Activated CD4-positive, alpha-beta T cell treated with anti-CD3 and anti-CD28 coated beads, Interleukin-2, Interleukin-6, amounts not matched to agents 100 ng/mL and 50 ng/mL, durations not matched to agents 16 hours and 8 hours (primary cell): ENCODE measurements at regions not wholly inside any gene's neighbourhood (a gene's known extent, or its start where the extent isn't known, plus 50 kb on each side); places are given as distances from the start of the nearest gene placed in this dataset.
"Not testable (repeated sequence)": the region's sequence is repeated elsewhere in the genome, so short reads cannot be mapped to it uniquely, and the experiment has no call there.

Source experiments
- DNase-seq: peaks from one replicate; pipeline ENCODE4 v3.0.0-alpha.2; 2020

DNA sequence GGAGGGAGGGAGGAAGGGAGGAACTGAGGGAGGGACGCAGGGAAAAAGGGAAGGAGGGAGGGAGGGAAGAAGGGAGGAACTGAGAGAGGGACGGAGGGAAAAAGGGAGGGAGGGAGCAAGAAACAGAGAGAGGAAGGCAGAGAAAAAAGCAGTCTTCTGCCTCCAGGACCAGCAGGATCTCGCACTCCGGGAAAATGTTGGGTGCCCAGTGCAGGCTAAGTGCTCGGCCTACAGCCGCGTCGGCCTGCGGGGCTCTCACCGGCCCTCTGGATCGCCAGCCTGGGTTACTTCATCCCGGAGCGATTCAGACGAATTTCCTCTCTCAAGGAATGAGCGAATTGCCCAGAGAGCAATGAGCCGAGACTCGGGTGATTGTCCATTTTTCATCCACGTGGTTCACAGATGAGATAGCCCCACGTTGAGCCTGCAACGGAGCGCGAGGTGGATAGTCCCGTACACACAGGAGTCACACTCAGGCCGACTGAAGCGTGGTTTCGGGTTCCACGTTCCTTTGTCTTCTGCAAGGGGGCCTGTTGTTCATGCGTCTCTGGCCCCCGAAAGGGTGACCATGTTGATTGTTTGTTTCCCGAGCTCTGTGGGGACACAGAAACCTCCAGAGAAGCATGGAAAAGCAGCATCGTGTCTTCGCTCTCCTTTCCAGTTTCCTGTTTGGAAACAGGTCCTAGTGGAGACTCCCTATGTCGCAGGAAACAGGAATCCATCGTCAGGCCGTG is 1937.1 kb upstream of the DEFB115 start:
- DNase-seq = not testable (repeated sequence)

DNA sequence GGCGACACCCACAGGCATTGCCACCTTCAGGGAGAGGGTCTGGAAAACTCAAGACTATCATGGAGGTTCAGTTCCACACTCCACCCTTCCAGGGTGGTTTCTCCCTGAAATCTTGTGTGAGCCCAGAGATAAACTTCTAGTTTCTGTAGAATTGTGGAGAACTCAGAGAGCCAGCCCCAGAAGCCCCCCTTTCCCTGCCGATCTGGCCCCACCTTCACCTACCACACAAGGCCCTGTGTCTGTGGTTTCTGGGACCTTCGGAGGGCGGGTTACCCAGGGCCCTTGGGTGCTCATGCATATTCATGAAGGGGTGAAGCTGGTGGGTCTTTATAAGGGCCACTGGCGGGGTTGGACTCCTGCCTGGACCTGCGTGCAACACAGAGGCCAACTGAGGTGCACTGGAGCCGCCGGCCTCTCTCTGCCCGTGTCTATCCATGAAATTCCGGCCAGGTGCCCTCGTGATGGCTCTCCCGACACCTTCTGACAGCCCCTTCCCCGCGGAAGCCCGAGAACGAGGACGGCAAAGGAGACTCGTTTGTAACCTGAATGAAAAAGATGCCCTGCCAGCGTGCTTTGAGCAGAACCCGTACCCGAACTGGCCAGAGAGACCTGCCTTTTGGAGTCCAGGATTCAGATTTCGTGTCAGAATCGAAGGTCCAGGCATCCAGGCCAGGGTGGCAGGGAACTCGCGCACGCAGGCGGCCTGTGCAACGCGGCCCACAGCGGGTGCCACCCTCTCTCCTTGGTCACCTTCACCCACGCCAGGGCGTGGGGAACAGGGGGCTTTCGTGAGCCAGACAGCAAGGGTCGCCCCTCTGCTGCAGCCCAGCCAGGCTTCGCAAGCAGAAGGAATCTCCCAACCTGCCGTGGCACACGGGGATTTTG is 1933.6 kb upstream of the DEFB115 start:
- DNase-seq = not testable (repeated sequence)

DNA sequence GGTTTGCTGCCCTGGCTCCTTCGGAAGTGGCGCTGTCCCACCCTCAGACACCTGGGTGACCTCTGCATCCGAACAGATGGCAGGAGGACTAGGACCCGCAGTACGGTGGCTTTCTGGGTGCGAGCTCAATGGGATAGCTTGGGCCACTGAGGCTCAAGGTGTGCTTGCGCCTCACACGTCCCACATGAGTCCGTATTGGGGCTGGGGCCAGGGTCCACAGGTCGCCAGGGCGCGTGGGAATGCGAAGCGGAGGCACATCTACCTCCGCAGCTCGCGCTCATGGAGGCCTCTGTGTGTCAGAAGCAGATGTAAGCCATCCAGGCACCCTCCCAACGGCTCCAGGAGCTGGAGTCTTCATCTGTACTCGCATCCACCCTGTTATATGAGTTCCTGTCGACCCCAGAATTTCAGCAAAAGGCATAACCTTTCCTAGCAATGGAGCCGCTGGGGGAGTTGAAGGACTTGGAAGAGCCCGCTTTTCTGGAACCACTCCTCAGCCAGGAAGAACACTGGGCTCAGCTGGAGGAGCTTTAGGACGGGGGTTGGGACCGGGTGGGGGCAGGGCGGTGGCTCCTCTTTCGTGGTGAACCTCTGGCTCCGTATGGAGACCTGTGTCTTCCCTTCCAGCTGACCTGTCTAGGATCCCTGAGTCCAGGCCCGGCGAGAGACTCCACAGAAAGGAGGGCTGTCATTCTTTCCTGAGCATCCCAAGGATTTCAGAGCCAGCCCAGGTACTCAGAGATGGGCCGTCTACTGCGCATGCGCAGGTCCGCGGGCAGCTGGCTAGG is 1932.8 kb upstream of the DEFB115 start:
- DNase-seq = not testable (repeated sequence)

DNA sequence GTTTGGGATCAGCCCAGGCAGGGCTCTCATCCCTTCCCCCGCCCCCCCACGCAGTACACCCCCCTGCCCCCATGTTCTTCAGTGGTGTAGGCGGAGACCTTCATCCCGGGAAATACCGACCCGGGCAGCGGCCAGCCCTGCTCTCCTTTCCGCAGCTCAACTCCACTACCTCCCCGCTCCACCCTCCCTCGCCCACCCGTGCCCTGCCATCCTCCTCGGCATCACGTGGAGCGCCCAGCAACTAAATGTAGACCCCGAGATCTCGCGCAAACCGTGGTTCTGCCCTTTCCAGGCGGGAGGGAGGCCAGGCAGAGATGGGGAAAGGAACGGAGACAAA is 1932.2 kb upstream of the DEFB115 start:
- DNase-seq = no peak

DNA sequence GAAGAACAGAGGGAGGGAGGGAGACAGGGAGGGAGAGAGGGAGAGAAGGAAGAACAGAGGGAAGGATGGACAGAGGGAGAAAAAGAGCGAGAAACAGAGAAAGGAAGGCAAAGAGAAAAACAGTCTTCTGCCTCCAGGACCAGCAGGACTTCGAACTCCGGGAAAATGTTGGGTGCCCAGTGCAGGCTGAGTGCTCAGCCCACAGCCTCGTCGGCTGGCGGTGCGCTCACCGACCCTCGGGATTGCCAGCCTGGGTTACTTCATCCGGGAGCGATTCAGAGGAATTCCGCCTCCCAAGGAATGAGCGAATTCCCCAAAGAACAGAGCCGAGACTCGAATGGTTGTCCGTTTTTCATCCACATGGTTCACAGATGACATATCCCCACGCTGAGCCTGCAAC is 1931.7 kb upstream of the DEFB115 start:
- DNase-seq = not testable (repeated sequence)

DNA sequence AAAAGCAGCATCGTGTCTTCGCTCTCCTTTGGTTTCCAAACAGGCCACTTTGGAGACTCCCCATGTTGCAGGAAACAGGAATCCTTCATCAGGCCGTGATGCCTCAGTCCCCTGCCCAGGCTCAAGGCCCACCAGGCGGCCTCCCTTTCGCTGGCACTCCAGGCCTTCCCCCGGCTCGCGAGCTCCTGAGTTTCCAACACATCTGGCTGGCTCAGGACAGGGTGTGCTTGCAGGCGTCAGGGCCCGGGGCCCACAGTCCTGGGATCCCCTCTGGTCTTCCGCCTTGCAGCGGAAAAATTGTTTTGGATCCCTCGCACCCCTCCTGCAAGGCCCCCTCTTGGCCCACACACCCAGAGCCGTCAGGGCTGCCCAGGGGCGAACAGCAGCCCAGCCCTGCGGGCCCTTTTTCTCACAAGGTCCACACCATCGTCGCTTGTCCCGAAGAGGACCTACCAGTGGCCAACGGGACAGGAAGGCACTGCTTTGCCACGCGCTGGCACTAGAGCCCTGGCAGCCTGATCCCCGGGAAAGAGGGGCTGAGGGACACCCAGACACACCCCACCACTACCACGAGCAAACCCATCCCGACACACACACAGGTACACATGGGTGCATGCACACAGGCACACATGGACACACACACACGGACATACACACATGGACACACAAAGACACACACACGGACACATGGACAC is 1930.9 kb upstream of the DEFB115 start:
- no peak for DNase-seq

DNA sequence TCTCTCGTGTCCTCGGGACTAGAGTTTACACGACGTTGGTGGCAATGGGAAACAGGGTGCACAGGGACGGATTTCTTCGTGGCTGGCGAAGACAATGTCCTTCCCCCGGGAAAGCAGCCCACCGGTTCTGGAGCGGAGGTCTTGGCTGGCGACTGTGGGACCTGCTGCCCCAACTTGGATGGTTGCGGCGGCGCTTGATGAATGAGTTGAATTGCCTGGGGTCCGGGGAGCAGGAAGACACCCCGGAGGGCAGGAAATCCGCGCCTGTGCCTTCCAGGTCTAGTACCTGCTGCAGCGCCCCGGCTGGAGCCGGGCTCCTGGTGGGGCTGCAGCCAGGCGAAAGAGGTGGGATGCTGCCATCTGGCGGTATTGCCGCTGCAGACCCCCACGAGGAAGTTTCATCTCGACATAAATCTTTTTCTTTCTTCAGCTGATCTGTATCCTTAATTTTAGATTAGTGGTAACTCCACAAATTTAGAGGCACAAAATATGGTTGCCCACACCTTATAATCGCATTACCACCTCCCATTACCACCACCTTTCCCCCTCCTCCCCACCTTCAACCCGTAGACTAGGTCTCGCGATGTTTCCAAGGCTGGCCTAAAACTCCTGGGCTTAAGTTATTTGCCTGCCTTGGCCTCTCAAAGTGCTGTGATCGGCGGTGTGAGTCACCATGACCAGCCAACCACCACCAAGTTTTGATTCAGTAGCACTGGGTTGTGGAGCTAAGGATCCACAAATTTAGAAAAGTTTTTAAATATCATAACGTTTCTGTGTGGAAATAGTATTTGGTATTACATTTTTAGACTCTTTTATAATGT is 1929.7 kb upstream of the DEFB115 start:
- not testable (repeated sequence) for DNase-seq

DNA sequence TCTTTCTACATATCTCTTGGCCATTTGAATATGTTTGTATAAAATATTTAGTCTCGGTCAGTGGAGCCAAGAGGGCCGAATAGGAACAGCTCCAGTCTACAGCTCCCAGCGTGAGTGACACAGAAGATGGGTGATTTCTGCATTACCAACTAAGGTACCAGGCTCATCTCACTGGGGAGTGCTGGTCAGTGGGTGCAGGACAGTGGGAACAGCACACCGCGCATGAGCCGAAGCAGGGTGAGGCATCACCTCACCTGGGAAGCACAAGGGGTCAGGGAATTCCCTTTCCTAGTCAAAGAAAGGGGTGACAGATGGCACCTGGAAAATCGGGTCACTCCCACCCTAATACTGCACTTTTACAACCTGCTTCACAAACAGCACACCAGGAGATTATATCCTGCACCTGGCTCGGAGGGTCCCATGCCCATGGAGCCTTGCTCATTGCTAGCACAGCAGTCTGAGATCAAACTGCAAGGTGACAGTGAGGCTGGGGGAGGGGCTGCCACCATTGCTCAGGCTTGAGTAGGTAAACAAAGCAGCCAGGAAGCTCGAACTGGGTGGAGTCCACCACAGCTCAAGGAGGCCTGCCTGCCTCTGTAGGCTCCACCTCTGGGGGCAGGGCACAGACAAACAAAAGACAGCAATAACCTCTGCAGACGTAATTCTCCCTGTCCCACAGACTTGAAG is 1926.9 kb upstream of the DEFB115 start:
- not testable (repeated sequence) for DNase-seq

DNA sequence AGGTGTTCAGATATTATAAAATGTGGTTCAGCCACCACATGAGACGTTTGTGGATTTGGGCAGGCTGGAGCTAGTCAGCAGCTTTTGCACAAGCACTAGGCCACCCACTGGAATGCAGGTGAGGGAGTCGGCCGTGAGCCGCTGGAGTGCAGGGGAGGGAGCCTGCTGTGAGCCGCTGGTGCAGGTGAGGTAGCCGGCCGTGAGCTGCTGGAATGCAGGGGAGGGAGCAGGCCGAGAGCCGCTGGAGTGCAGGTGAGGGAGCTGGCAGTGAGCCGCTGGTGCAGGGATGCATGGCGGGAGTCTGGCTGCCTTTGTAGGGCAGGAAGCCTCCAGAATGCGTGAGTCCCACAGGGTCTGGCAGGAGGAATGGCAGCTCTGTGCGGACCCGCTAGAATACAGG is 1907.6 kb upstream of the DEFB115 start:
- DNase-seq = no peak

DNA sequence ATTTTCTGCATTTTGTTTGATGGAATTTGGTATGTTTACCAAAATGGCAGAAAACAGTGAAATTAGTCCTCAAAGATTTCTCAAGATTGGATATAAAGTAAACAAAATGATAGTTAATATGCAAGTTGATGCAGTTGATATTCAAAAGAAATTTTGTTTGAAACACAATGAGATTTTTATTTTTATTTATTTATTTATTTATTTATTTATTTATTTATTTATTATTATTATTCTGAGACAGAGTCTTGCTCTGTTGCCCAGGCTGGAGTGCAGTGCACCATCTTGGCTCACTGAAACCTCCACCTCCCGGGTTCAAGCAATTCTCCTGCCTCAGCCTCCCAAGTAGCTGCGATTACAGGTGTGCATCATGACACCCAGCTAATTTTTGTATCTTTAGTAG is 1881.5 kb upstream of the DEFB115 start:
- not testable (repeated sequence) for DNase-seq

DNA sequence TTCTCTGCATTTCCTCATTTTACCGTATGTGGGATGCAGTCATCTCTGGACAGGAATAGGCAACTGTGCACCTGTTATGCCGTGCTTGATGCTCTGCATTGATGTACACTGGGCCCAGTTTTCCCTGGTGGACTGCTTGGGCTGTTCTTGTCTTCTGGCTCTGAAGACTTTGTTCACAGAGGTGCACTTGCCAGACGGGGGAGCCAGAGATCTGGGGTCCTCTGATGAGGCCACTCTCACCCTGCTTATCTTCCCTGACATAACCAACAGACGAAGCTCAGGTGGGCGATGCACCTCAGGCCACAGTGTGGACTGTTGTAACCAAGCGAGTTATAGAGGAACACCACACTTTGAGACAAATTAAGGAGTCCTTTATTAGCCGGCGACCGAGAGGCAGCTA is 1864.6 kb upstream of the DEFB115 start:
- not testable (repeated sequence) for DNase-seq

DNA sequence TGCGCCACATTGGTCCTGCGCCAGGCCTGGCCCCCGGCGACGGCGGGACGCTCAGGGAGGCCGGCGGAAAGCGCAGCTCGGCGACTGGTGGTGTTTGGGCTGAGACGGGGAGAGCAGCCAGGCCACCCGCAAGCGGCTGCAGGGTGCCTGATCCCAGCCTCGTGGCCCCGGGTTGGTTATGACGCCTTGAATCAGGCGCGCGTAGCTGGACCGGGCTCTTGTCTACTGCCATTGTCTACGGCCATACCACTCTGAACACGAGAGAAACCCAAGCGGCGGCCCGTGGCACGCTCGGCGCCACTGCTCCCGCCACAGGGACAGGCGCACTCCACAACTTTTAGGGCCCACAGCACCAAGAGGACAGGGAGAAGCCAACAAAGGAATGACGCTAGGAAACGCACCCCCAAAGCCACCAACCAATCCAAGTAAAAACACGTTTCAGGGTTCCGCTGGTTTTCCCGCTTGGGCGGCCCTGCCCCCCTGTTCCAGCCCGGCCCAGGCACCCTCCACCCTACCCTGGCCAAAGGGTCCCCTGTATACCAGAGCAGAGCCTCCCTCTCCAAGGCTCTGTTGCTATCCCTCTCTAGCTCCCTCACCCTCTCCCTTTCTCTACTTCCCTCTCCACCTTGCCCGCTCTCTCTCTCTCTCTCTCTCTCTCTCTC is 1849.3 kb upstream of the DEFB115 start:
- no peak for DNase-seq

DNA sequence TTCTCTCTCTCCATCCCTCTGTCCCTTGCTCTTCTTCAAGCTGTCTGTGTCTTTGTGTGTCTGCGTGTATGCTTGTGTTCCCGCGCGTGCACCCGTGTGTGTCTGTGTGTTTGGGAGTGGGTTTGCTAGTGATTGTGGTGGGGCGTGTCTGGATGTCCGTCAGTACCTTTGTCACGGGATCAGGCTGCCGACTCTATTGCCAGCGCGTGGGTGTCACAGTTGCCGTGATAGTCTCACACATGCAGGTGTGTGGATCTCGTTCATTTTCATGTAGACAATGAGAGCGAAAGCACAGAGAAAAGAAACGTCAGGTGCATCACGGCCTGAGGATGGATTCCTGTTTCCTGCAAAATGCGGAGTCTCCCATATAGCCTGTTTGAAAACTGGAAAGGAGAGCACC is 1848.8 kb upstream of the DEFB115 start:
- not testable (repeated sequence) for DNase-seq

DNA sequence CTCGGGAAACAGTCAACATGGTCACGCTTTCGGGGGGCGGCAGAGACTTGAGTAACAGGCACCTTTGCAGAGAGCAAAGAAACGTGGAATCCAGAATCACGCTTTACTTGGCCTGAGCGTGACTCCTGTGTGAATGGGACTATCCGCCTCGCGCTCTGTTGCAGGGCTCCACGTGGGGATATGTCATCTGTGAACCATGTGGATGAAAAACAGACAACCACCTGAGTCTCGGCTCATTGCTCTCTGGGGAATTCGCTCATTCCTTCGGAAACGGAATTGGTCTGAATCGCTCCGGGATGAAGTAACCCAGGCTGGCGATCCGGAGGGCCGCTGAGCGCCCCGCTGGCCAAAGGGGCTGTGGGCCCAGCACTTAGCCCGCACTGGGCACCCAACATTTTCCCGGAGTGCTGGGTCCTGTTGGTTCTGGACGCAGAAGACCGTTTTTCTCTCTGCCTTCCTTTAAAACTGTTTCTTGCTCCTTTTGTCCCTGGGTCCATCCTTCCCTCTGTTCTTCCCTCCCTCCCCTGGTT is 1848.2 kb upstream of the DEFB115 start:
- DNase-seq = not testable (repeated sequence)

DNA sequence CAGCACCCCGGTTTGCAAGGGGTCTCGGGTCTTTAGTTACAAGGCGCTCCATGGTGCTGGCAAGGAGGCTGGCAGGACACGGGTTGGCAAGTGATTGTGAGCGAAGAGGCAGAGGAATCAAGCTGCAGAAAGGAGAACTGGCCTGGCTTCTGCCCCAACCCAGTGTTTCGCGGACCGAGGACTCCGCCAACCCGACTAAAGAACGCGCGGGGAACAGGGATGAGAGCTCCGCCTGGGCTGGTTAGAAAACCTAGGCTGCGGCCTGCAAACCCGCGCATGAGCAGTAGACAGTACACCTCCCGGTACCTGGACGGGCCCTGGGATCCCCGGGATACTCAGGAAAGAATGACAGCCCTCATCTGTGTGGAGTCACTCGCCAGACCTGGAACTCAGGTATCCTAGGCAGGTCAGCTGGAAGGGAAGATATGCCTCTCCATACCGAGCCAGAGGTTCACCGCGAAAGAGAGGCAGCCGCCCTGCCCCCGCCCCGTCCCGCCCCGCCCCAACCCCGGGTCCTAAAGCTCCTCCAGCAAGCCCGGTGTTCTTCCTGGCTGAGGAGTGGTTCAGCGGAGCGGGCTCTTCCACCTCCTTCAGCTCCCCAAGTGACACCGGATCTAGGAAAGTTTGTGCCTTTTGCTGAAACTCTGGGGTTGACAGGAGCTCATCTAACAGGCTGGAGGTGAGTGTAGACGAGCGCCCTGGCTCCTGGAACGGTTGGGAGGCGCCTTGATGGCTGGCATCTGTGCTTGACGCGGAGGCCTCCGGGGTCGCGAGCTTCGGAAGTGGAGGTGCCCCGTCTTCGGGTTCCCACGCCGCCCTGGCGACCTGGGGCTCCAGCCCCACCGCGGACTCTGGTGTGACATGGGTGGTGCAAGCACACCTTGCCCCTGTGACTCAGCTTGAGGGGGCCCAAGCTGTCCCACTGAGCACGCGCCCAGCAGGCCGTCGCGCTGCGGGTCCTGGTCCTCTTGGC is 1847.3 kb upstream of the DEFB115 start:
- no peak for DNase-seq

DNA sequence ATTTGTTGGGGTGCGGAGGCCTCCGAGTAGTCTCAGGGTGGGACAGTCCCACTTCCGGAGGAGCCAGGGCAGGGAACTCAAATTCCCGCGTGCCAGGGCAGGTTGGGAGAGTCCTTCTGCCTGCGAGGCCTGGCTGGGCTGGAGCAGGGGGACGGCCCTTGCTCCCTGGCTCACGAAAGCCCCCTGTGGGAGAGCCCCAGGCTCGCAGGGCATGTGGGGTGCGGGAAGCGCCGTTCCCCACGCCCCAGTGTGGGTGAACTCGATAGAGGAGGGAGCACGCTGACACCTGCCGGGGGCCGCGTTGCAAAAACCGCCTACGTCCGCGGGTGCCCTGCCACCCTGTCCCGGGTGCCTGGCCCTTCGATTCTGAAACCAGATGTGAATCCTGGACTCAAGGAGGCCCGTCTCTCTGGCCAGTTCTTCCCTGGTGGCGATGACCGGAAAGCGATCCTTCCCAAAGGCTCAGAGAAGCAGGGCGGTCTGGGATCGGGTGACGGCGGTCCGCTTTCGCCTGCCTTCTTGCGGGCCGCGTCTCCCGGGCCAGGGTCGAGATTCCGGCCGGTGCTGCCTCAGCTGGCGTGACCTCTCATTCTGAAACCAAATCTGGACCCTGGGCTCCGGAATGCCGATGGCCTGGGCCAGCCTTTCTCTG is 1846.5 kb upstream of the DEFB115 start:
- no peak for DNase-seq

DNA sequence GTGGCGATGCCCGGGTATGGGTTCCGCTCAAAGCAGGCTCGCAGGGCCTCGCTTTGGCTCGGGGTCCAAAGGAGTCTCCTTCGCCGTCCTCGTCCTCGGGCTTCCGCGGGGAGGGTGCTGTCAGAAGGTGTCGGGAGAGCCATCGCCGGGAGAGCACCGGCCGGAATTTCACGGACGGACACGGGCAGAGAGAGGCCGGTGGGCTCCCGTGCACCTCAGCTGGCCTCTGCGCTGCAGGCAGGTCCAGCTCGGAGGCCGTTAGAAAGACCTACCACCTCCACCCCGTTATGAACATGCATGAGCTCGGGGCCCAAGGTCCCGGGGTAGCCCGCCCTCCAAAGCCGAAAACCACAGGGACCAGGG is 1846.0 kb upstream of the DEFB115 start:
- not testable (repeated sequence) for DNase-seq

DNA sequence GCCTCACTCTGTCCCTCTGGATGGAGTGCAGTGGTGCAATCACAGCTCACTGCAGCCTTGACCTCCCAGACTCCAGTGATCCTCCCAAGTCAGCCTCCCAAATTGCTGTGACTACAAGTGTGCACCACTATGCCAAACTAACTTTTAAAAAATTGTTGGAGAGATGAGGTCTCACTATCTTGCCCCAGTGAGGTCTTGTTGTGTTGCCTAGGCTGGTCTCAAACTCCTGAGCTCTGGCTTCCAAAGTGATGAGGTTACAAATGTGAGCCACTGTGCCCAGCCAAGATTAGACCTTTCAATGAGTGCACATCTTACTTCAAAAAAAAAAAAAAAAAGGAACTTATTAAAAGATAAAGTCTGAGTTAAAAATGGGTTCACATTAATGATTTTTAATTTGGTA is 1838.1 kb upstream of the DEFB115 start:
- DNase-seq = no peak
